ENCODE measurements at regions not wholly inside any gene's neighbourhood (a gene's known extent, or its start where the extent isn't known, plus 50 kb on each side); places are given as distances from the start of the nearest gene placed in this dataset.
A peak's percentile ranks its signal among the peaks of the same experiment; 100 is the strongest.

DNA sequence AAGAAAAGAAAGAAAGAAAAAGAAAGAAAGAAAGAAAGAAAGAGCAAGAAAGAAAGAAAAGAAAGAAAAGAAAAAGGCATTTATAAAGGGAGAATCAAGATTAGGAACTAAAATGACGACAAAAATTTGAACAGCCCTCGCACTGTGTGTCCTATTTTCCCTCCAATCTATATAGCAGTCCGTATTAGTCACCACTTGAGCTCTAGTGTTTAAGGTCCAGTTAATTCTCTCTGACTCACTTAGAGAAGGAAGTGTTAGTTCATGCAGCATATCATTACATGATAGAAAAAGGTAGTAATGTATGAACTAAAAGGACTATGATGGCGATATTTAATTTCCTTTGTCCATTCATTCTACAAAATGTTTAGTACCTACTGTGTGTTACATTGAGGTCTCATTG lies 122.7 kb downstream of the CBLL2 start:
- peak; percentile 61 for DNase-seq (ENCODE audit: low read depth)

DNA sequence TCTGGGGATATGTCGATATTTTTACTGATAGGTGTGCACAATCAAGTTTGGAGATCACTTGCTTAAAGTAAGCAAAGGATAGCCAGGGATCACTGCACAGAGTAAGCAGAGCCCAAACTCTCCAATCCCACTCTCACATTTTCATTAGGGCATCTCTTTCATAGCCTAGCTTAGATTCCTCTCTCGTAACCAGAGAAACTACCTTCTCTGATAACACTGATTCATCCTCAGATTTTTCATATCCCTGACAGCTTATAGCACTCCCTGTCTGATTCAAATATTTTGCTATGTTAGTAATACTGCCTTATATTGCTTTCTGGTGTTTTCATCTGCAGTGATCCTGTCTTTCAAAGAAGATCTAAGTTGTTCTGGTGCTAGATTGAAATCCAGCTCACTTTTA lies 123.7 kb downstream of the CBLL2 start:
- DNase-seq (ENCODE audit: low read depth) = no peak

DNA sequence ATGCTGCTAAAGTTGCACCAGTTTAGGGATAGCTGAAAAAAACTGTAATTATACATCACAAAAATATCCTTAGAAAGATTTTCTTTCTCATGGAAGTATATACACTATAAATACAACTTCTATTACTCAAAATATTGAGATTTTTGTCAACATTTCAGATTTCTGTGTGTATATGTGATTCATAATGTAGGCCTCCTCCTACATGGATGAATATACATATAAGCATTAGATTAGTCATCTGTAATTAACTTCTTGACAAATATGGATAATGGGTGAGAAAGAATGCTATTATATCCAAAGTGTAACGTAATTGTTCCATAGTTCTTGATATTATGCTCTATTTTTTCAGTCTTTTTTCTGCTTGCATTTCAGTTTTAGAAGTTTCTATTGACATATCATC lies 124.9 kb downstream of the CBLL2 start:
- no peak for DNase-seq (ENCODE audit: low read depth)

DNA sequence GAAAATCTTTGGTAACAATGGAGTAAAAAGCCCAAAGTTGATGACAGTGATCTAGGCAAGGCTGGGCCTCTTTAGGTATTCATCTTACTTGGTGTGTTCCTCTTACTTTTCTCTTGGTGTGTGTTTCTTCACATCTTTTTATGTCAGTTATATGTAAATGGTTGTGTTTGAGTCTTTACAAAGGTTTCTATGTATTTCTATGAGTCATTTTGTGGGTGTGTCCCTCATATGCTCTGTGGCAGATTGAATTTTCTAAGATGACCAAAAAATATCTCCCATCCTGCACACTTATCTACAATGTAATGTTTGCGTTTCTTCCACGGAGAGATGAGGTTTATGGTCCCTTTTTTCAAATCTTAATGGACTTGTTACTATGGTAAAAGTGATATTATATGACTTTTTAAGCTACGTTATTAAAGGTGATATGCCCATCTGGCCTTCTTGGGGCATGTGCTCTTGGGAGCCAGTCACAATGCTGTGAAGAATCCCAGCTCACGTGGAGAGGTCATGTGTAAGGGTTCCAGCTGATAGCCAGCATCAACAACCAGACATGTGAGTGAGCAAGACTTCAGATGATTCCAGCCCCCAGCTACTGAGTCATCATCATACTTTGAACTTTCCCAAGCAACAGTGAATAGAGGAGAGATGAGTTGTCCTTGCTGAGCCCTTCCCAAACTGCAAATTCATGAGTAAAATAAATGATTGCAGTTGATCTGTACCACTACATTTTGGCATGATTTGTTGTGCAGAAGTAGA lies 126.9 kb downstream of the CBLL2 start:
- DNase-seq (ENCODE audit: low read depth) = peak; percentile 31

DNA sequence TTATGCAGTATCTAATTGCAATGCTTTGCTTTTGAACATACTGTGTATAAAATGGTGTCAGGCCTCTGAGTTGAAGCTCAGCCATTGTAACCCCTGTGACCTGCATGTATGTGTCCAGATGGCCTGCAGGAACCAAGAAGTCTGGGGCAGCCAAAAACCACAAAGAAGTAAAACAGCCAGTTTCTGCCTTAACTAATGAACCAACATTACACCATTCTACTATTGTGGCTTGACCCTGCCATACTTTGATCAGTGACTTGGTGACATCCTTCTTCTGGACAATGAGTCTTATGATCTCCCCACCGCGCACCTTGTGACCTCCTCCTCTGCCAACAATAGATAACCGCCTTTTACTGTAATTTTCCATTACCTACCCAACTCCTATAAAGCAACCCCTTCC lies 131.6 kb downstream of the CBLL2 start:
- DNase-seq (ENCODE audit: low read depth) = no peak

DNA sequence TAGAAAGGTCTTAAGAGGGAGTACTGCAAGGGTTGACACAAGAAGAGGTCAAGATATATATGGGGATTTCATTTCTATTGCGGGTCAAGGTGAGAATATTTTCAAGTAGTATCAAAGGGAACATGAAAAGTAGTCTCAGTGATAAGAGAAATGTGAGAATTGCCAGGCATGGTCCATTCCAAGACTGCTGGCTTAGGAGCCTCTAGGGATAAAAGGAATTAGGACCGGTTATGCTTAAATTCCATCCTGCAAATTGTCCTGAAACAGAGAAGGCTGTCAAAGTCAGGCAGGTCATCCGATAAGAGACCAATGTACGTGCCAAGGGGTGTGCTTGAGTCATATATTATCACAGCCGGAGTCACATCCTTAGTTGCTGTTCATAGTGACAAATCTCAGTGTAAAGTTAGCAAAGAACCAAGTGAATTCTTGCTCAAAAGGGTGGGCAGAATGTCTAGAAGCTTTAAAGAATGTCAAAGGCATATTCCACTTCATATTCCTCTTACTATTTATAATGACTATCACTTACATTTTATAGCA lies 133.6 kb downstream of the CBLL2 start:
- no peak for DNase-seq (ENCODE audit: low read depth)

DNA sequence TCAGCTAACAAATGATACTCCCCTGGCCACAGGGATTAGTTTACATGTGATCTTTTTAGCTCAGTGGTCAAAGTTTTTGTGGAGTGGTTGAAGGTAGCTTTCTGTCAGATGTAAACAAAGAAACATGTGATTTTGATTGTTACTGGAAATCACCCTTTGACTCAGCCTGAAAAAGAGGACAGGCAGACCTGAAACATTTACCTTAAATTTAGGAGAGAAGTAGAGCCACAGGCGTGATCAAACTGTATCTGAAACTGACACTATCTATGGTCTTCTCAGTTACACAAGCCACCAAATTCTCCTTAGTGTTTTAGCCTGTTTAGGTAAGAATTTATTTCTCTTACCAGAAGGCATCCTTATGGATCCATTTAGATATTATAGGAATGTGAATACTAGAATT lies 136.7 kb downstream of the CBLL2 start:
- no peak for DNase-seq (ENCODE audit: low read depth)

DNA sequence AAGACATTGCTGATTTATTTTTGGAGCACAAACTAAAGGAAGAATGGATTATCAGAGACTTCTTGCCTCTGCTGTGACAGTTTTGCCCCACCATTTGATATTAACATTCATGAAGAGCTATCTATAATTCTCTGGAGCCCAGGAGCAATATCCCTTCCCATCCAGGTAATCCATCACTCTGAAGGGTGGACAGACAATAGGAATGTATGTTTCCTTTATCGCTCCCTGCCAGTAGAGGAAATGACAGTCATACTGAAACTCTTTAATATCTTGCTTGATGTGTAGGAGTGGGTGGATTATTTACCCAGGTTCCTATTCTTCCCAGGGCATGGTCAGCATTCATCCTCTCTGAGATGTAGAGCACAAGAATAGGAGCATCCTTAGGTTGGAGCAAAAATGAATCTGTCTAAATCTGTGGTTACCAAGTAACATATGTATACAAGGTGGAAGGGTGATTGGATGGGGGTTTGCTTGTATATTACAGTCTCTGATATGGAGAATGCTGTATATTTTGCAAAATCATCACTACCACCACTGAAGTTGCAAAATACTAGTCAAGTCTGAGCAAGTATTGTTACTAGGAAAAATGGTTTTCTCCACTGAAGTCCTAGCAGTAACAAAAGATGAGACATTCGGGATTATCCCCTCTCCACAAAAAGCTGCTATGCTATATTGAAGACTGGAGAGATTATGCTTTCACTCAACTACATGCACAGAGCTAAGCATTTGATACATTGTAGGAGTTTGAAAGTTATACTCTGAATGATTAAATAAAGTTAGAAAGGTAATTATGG lies 151.6 kb downstream of the CBLL2 start:
- DNase-seq (ENCODE audit: low read depth) = no peak

DNA sequence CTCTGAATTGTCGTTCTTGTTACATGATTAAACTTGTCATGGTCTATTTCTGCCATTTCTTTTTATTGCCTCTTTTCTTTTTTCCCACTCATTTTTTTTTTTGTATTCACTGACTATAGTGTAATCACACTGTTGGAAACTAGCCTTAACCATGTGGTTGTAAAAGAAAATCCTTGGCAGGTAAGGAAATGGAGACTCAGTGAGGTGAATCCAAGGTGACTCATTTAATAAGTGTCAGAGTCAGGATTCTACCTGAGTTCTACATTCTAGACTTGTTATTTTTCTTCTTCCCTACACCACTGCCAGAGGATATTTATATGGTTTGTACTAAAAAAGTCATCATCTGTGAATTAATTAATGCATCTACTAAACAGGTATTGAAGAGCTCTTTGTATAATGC lies 152.2 kb downstream of the CBLL2 start:
- DNase-seq (ENCODE audit: low read depth) = peak; percentile 41

DNA sequence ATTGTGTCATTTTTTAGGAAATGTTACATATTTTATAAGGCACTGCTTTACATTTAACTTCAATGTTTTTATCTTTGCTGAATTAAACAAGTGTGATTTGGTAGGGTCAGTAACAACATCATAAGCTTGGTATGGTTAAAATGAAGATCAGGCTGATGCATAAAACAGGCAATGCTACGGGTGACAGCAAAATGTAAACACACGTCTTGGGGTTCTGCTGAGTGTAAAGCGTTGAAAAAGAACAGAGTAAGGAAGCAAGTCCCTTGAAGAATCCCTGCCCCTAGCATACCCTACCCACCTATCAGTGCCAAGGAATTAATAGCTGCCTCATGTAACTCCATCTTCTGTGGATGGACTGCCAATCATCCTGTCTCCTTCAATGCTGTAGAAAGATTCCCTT lies 157.0 kb downstream of the CBLL2 start:
- no peak for DNase-seq (ENCODE audit: low read depth)

DNA sequence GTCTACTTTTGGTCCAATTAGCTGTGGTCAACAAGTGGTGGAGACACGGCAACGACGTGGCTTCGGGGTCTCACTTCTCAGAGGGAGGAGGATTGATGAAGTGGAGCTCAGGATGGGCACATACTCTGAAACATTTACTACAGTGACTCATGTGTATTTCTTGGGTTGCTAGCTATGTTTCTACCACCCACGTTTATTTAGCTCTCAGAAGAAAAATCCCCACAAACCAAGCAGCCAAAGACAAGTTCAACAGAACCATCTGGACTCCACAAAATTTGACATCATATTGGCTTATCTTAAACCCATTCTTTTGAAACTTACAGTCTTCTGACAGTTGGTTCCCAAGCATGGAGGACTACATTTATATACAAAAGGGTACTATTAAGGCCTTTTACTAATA lies 158.0 kb downstream of the CBLL2 start:
- DNase-seq (ENCODE audit: low read depth) = no peak

DNA sequence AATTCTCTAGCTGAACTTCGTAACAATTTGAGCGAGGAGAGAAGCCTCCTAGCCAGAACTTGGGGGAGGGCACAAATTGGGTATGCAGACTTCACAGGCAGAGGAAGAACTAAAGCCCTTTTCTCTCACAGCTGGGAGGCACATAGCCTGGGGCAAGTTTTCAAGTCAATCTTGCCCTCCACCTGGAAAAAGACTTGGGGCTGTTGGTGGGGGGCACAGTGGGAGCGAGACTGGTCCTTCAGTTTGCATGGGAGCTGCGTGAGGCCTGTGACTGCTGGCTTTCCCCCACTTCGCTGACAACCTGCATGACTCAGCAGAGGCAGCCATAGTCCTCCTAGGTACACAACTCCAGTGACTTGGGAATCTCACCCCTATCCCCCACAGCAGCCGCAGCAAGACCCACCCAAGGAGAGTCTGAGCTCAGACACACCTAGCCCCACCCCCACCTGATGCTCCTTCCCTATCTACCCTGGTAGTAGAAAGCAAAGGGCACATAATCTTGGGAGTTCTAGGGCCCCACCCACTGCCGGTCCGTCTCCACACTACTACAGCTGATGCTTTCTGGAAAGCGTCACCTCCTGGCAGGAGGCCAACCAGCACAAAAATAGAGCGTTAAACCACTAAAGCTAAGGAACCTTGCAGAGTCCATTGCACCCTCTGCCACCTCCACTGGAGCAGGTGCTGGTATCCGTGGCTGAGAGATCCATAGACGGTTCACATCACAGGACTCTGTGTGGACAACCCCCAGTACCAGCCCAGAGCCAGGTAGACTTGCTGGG lies 160.8 kb downstream of the CBLL2 start:
- no peak for DNase-seq (ENCODE audit: low read depth)

DNA sequence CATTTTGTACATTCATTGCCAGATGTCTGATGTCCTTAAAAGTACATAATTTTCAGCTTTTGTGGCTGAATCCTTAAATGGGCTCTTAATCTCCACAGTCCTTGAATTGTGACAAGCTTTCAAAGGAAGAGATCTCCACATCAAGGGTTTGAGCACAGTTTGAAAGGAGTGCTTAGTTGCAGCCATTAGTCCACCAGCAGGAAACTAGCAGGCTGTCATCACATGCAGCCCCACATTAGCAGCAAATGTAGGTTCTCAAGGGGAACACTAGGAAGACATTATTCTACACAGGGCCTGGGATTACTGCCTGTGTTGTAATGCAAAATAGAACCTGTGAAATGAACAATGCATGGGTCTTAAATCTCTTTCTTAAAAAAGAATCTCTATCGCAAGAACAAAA lies 173.2 kb downstream of the CBLL2 start:
- no peak for DNase-seq (ENCODE audit: low read depth)

DNA sequence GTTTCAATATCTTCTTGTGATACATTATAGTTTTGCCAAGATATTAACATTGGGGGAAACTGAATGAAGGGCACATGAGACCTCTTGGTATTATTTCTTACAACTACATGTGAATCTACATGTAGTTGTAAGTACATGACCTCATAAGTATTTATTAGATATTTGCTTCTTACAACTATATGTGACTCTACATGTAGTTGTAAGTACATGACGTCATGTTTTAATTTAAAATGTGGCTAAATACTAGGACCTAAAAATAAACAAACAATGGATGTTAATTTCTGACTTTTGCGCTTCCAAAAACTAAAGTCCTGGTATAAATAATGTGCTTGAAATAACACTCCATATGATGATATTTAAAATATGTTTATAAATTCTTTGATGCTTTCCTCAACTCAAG lies 190.2 kb downstream of the CBLL2 start:
- DNase-seq (ENCODE audit: low read depth) = no peak

DNA sequence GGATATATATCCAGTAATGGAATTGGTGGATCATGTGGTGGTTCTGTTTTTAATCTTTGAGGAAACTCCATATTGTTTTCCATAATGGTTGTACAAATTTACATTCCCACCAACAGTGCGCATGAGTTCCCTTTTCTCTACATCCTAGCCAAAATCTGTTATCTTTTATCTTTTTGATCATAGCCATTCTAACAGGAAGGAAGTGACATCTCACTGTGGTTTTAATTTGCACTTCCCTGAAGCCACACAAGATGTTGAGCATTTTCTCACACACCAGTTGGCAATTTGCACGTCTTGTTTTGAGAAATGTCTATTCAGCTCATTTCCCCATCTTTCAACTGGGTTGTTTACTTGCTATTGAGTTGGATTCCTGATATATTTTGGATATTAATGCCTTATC lies 194.9 kb downstream of the CBLL2 start:
- no peak for DNase-seq (ENCODE audit: low read depth)

DNA sequence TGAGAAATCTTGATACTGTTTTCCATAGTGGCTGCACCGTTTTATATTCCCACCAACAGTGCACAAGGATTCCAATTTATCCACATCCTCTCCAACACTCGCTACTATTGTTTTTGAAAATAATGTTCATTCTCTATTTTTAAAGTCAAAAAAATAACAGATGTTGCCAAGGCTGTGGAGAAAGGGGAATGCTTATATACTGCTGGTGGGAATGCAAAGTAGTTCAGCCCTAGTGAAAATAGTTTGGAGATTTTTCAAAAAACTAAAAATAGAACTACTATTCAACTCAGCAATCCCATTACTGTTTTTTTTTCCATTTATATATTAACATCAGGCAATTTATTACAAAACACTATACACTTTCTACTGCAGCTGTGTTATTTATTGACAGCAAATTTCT lies 208.7 kb downstream of the CBLL2 start:
- no peak for DNase-seq (ENCODE audit: low read depth)

DNA sequence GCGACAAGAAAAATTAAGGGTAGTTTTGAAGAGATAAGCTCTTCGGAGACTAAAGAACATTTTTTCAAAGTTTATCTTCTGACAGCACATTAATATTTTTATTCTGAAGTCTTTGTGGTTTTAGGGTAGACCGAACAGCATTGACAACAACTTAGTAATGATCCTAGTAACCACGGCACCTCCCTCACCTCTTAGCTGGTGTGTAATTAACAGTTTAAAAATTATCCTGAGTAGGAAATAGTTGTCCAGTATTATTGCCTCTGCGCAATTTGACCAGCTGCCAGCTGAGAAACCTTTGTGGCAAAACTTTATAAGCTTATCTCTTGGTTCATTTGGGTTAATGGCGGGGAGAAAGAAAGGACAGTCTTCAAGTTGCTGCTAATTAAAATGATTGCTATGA lies 213.6 kb downstream of the CBLL2 start:
- DNase-seq (ENCODE audit: low read depth) = peak; percentile 66

DNA sequence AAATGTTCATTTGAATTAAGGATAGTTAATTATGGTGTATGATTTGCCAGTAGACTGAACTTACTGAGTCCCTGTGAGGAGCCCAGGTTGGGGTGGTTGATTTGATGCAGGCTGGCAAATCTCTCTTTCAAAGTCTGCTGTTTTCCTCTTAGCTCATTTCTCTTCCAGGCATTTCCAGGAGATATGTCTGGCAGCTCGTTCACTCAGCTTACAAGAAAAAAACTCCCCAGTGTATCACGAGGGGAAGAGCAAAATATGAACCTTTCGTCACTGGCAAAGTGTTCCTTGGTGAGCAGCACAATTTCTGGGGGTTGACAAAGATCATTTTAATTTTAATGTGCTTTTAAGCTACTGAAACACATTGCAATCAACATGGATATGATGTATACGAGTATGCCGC lies 244.2 kb downstream of the CBLL2 start:
- DNase-seq (ENCODE audit: low read depth) = no peak

DNA sequence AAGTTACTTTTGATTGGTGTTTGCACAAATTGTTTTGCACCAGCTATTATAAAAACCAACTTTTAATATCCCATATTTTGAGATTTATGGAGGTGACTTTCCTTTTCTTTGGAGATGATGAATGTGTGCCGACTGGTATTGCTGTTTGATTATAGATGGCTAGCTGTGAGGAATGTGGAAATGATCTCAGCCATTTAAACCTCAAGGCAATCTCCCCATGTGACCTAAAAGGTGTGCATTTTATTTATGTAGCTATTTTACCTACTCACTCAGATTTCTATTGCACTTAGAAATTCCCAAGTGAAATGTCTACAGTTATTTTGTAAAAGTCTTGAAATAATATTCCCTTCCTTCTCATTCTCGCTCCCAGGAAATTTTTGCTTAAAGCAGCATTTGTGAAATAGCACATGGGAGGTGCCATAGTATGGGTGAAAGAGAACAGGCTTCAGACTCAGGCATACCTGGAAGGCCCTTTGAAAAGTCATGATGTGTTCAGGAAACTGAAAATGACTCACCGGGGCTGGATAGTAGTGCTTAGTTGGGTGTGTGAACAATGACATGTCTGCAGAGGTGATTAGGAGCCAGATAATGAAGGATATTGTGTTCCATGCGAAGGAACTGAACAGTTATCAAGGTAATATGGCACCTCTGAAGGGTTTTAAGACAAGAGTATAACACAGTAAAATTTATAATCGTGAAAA lies 247.6 kb downstream of the CBLL2 start:
- DNase-seq (ENCODE audit: low read depth) = peak; percentile 57

DNA sequence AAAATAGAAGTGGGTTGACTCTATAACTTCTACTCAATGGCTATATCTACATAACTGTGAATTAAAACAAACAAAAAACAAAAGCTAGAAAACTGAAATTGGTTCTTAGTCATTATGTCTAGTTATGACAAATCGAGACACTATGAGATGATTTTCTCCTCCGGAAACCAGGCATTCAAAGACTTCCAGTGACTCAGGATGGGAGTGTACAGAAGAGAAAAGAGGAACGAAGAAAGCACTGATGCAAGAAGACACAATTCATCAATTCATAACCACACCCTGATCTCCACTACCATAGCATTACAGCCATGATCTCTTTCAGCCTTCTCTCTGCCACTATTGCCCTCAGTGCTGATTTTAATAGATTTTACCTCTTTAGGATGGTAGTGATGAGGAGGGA lies 253.6 kb downstream of the CBLL2 start:
- peak; percentile 59 for DNase-seq (ENCODE audit: low read depth)

DNA sequence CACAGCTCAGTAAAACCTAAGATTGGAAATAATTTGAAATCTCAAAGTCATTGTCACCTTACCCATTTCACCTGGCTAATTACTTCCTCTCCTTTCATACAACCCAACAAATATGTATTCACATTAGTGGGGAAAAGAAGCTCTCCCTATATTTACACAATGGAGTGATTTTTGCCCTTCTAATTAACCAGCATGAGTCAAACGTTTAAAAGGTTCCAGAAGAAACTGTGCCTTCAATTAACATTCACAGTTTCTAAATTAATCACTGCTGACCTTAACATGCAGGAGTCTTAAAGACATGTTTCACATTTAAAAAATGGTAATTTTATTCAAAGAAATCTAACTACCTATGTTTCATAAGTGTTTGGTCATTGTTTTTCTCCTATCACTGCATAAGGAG lies 254.6 kb downstream of the CBLL2 start:
- DNase-seq (ENCODE audit: low read depth) = no peak

DNA sequence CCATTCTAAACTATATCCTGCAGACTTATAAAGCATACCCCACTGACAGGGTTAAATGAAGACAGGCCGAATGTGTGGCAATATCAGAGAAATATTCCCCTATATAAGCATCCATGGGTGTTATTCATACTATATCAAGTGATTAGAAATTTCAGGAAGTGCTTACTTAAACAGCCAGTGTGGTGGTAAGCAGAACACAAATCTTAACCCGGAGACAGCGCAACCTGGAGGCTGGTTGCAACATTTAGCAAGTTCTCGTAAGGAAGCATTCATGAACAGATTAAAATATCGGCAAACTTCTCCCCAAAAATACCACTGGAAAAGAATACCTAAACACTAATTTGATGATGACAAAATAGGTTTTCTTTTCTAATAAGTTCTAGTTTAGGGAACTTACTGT lies 261.2 kb downstream of the CBLL2 start:
- DNase-seq (ENCODE audit: low read depth) = no peak
